Ureter (tissue), 1 donor: ENCODE measurements at regions not wholly inside any gene's neighbourhood (a gene's known extent, or its start where the extent isn't known, plus 50 kb on each side); places are given as distances from the start of the nearest gene placed in this dataset.
"Not testable (repeated sequence)": the region's sequence is repeated elsewhere in the genome, so short reads cannot be mapped to it uniquely, and the experiment has no call there.

ENCODE experiments used
- DNase-seq: peaks from one replicate; pipeline ENCODE4 v3.0.0-alpha.2; 2020; ENCODE audit warnings: low spot score
- donor health status: DM: yes; HTN: yes; CAD: no.

DNA sequence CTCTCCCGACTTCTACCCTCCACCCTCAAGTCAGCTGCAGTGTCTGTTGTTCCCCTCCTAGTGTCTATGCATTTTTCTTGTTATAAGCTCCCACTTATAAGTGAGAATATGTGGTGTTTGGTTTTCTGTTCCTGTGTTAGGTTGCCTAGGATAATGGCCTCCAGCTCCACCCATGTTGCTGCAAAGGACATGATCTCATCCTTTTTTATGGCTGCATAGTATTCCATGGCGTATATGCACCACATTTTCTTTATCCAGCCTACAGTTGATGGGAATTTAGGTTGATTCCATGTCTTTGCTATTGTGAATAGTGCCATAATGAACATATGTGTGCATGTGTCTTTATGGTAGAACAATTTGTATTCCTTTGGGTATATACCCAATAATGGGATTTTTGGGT, 80.7 kb downstream of the SPTSSA start:
- not testable (repeated sequence) for DNase-seq

- no peak for DNase-seq
Observed at GRCh38 chr14:34380471-34380845, 81.6 kb downstream of the SPTSSA start.

DNA sequence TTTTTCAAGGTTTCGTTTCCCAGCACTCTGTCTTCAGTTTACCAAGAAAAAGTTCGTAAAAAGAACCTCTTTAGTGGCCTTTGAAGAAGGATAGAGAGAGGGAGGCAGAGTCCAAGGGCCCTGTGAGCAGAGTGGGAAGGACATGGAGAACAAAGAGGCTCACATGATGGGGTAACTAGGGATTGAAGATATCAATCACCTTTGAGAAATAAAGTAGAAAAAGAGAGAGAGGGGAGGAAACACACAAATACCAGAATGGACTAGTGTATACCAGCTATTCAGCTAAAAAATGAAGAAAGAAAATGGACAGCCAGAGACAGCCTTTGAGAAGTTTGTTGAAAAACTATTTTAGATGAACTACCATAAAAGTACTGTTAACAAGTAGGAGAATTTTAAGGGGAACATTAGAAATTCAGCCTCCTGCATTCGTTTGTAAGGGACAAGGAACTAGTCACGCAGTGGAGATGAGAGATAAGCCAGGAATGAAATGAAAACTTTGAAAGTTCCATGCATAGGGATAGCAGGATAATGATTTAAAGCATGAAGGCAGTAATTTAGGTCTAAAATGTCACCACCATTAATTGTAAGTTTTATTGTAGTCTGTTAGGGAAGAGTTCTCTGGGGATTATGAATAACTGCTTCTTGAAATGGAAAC, 82.1 kb downstream of the SPTSSA start:
- no peak for DNase-seq

DNA sequence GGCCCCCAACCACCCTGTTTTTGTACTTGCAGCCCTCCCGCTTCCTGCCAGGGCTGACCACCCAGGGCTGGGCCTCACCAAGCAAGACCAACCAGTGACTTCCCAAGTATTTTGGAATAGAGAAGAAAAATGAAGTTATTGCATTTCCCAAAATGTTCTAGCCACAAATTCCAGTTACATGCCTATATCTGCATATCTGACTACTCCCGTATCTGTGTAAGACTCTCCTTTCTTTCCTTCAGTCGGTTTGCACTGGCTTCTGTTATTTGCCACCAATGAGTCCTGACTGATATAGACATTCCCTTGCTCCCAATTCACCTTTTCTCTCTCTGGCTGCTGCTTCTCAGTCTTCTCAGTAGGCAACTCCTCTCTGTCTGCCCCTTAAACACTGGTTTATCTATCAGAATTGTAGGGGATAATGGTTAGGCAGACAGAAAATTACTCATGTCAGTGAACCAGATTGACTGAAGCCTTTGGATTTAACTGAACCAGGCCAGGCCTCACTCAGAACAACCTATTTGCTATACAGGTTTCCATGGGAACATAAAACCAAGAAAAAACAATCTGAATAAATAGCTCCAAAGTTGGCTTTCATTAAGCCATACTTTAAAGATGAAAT, 85.3 kb downstream of the SPTSSA start:
- DNase-seq: no peak

DNA sequence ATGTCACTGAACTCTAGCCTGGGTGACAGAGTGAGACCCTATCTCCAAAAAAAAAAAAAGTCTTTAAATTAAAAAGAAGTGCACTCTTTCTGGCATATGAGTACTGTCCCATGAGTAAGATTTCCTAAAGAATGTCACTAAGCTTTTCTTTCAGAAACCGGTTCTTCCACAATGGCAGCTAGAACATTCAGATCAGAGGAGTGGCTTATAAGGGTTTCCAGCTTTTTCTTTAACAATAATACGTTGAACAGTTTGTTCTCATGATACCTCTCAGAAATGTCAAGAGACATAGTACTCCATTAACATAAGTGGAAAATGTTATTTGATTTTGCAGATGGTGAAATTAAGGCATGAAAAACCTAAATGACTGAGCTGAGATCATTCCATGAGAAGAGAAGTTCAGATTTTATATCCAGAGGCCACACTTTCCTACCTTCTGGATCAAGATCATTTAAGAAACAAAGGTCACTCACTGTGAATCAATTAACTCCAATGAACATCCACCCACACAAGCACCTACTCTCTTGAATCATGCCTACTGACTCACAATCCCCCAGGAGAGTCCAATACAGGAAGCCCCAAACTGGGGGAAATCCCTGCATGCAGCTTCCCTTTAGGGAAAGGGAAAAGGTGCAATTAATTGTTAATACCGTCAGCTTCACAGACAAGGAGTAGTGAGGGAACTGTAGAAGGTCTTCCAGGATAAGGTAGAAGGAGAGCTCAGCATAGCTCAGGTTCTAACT, 86.9 kb downstream of the SPTSSA start:
- DNase-seq: no peak

GRCh38 chr14:34373191-34373590, 88.8 kb downstream of the SPTSSA start:
- DNase-seq: no peak

DNA sequence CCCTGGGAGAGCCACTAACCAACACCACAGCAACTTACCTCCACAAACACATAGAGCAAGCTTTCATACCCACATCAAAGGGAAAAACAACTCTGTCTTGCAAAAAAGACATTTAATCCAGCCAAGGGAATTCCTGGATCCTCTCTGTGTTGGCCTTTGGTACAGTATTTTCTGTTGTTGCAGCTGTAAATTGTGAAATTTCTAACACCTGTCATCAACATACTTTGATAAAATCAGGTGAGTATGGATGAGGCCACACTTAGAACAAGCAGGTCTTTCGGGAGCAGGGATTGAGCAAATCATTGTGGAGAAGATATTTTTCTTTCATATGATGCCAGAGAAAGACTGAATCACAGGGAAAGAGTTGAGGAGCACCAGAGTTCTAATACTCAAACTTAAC, 89.3 kb downstream of the SPTSSA start:
- no peak for DNase-seq

- DNase-seq: no peak
Observed at GRCh38 chr14:34369648-34370030, 92.4 kb downstream of the SPTSSA start.

DNA sequence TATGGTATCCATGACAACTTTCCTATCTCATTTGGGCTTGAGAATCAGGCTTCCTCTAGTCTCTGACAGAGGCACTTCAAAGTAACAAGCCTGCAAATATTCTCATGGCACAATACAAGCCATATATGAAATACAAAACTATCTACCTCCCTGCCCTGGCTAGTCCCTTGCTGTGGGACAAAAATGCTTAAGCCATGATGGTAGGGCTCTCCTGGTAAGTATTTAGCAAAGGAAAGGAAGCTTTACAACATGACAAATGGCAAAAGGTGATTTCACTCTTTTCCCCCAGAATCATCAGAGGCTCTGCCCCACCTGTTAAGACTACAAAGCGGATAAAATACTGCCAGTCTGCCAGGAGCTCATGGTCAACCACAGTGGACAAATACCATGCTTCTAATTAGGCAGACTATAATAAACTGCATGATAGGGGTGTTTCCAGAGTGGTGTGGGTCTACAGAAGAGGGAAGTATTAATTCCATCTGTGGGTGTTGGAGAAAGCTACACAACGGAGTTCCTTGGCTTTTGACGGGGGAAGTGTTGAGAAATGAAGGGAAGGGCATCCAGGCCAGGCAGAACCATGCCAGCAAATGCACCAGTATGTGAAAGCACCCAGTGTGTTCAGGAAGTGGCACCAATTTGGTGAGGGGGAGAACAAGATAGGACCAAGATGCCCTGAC, 92.9 kb downstream of the SPTSSA start:
- DNase-seq: no peak

DNA sequence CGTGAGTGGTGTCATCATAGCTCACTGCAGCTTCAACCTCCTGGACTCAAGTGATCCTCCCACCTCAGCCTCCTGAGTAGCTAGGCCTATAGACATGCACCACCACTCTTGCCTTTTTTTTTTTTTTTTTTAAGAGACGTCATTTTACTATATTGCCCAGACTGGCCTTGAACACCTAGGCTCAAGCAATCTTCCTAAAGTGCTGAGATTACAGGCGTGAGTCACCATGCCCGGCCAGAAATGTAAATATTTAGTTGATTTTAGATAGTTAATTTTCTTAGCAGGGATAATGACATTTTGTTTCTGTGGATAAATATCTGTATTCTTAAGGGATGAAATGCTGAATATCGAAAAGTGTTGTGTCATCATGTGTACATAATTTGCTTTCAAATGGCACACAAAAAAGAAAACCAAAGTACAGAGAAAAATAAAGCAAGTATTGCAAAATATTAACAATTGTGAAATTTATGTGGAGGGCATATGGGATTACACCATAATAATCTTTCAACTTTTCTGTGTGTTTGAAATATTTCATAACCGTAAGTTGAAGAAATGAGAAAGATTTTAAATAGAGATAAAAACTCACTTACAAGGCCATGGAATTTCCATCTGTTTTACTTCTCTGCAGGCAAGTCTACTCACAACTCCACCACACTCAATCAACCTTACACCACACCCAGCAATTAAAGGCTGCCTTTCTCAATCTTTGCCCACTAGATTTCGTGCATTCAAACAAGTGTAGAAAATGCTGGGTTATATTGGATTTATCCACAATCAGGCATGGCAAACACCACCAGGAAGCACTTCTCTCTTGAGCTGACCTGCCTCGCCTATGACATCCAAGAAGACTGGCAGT, 93.7 kb downstream of the SPTSSA start:
- DNase-seq: no peak

DNA sequence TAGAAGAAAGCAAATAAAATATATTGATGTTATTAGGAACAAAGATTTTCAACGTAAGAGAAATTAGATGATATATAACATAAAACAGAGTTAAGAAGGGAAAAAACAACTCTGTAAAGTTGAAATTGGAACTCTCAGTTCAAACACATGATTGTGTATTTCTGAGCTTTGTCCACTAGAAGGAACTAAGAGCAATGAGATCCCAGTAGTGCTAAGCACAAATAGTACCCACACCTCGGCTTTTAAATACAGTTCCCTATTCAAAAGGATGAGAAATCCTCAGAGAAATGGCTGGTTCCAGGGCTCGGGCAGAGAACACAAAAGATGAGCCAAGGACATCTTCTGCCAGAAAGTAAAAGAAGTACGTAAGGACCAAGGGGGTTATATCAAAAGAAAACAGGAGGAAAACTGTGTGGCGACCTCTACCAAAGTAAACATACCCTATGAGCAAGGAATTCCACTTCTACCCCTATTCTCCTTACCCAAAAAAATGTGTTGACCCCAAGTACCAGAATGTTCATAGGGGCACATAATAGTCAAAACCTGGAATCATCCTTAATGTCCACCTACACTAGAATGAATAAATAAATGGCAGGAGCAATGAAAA, 96.6 kb downstream of the SPTSSA start:
- no peak for DNase-seq

- DNase-seq: no peak
Observed at GRCh38 chr14:34364201-34364600, 97.8 kb downstream of the SPTSSA start.

GRCh38 chr14:34363733-34364134, 98.3 kb downstream of the SPTSSA start:
- DNase-seq: no peak

GRCh38 chr14:34362641-34363251, 99.3 kb downstream of the SPTSSA start:
- DNase-seq: no peak

DNA sequence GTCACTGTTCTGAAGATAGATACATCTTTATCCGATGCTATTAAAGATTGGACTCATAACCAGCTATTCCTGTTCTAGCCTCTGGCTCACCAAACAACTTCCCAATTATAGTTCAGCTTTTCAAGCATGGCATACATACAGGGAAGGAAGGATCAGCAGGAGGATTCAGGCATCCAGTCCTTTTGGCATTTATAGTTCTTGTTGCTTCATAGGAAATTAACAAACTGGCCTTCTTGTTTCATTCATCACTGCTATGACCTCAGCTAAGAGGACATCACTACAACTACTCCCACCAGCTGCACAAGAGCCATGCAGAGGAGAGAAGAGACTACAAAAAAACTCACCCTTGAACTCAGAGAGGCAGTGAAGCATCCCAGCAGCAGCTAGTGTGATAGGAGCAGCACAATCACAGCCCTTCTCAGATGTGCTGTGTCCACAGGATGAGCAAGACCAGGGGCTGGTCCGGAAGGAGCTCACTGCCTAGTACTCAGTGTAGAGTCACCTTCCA, 100.5 kb downstream of the SPTSSA start:
- DNase-seq: no peak

GRCh38 chr14:34359420-34360117, 102.5 kb downstream of the SPTSSA start:
- DNase-seq: no peak

DNA sequence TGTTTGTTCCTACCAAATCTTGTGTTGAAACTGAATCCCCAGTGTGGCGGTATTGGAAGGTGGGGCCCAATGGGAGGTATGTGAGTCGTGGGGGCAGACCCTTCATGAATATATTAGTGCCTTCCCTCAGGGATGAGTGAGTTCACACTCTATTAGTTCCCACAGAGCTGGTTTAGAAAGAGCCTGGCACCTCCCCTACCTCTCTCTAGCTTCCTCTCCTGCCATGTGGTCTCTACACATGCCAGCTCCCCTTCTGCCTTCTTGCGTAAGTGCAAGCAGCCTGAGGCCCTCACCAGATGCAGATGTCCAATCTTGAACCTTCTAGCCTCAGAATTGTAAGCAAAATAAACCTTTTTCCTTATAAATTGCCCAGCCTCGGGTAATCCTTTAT, 105.8 kb downstream of the SPTSSA start:
- DNase-seq: no peak

- no peak for DNase-seq
Observed at GRCh38 chr14:34355584-34356263, 106.3 kb downstream of the SPTSSA start.

DNA sequence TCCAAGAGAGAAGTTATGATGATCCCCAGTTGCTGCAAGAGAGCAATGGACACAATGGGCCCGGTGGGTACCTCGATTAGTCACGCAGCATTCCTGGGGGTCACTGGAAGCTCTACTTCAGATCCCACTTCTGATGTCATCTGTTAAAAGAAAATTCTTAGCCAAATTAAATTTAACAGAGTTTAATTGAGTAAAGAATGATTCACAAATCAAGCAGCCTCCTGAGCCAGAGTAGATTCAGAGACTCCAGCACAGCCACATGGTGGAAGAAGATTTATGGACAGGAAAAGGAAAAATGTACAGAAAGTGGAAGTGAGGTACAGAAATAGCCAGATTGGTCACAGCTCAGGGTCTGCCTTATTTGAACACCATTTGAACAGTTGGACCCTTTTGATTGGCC, 107.5 kb downstream of the SPTSSA start:
- no peak for DNase-seq
